Thymus (tissue), 11 donors: ENCODE measurements at regions not wholly inside any gene's neighbourhood (a gene's known extent, or its start where the extent isn't known, plus 50 kb on each side); places are given as distances from the start of the nearest gene placed in this dataset.

Source experiments
- DNase-seq, 9 donors: peaks; one replicate each; pipeline ENCODE4 v3.0.0-alpha.2; 2013; ENCODE audit warnings: low spot score in 9 of 9, low read depth in 6 of 9, missing footprints in 1 of 9
- H3K27ac ChIP-seq, 2 donors: one replicate each; pipeline ENCODE4 v1.5.1; 2013; ENCODE audit warnings: control low read depth in 1 of 2, low read depth in 1 of 2, low read length in 1 of 2, mild to moderate bottlenecking in 1 of 2, moderate library complexity in 1 of 2
- H3K27me3 ChIP-seq, 2 donors: one replicate each; pipeline ENCODE4 v1.5.1; 2013; ENCODE audit warnings: low read length in 1 of 2; ENCODE audit not compliant: control insufficient read depth in 2 of 2, insufficient read depth in 1 of 2
- H3K36me3 ChIP-seq, 2 donors: one replicate each; pipeline ENCODE4 v1.5.1; 2013; ENCODE audit warnings: low read length in 1 of 2, mild to moderate bottlenecking in 1 of 2, moderate library complexity in 1 of 2; ENCODE audit not compliant: control insufficient read depth in 2 of 2, insufficient read depth in 2 of 2
- H3K4me1 ChIP-seq, 2 donors: one replicate each; pipeline ENCODE4 v1.5.1; 2013; ENCODE audit warnings: low read length in 2 of 2; ENCODE audit not compliant: control insufficient read depth in 2 of 2, insufficient read depth in 2 of 2
- H3K4me3 ChIP-seq, 2 donors: one replicate each; pipeline ENCODE4 v1.5.1; 2013; ENCODE audit warnings: low read length in 2 of 2, control low read depth in 1 of 2, mild to moderate bottlenecking in 1 of 2
- H3K9me3 ChIP-seq, 2 donors: one replicate each; pipeline ENCODE4 v1.5.1; 2013; ENCODE audit warnings: low read length in 1 of 2, mild to moderate bottlenecking in 1 of 2; ENCODE audit not compliant: control insufficient read depth in 2 of 2, insufficient read depth in 1 of 2
- WGBS: extraction: QIAGEN DNeasy Blood & Tissue Kit; methylation state at CpG from one replicate; pipeline ENCODE4 v1.1.7; 2013; 5-methylcytosine and 5-hydroxymethylcytosine counted together
- donor health status: healthy.

- Histone ChIP-seq H3K27me3 (no peaks in the 10 kb centered on the region), H3K36me3 (no peaks in the 10 kb centered on the region), H3K9me3 (no peaks in the 10 kb centered on the region), H3K4me3 (no peak overlapping the region), H3K4me1 (no peaks in the 10 kb centered on the region), H3K27ac (no peak overlapping the region)
- DNase-seq, result no peak
- 93% methylated on average over 4 of the region's 4 CpGs for WGBS
Measured at GRCh38 chr7:25279705-25280104, 51.4 kb upstream of the NPVF start.

- H3K27me3 ChIP-seq, result no peaks in the 10 kb centered on the region
- H3K36me3 ChIP-seq, result no peaks in the 10 kb centered on the region
- DNase-seq, result no peak
- H3K9me3 ChIP-seq, result no peaks in the 10 kb centered on the region
- H3K4me3 ChIP-seq, result no peak overlapping the region
- 96% methylated on average over 3 of the region's 3 CpGs for WGBS
- H3K27ac ChIP-seq, result no peak overlapping the region
- H3K4me1 ChIP-seq, result no peaks in the 10 kb centered on the region
Measured at GRCh38 chr7:25280181-25280580, 51.9 kb upstream of the NPVF start.

GRCh38 chr7:25282194-25282593 is 53.9 kb upstream of the NPVF start:
- Histone ChIP-seq H3K9me3 (no peaks in the 10 kb centered on the region), H3K27ac (no peak overlapping the region), H3K36me3 (no peaks in the 10 kb centered on the region), H3K27me3 (no peaks in the 10 kb centered on the region), H3K4me1 (no peaks in the 10 kb centered on the region), H3K4me3 (no peak overlapping the region)
- 95% methylated on average over 8 of the region's 8 CpGs for WGBS
- DNase-seq, result no peak

- no peaks in the 10 kb centered on the region for H3K36me3 ChIP-seq
- DNase-seq, result no peak
- H3K27ac ChIP-seq, result no peak overlapping the region
- no peak overlapping the region for H3K4me3 ChIP-seq
- H3K27me3 ChIP-seq, result no peaks in the 10 kb centered on the region
- H3K9me3 ChIP-seq, result no peaks in the 10 kb centered on the region
- no peaks in the 10 kb centered on the region for H3K4me1 ChIP-seq
Measured at GRCh38 chr7:25286756-25287155, 58.5 kb upstream of the NPVF start.

GRCh38 chr7:25287291-25287690 is 59.0 kb upstream of the NPVF start:
- H3K27ac ChIP-seq, result no peak overlapping the region
- no peaks in the 10 kb centered on the region for H3K4me1 ChIP-seq
- 80% methylated on average over 6 of the region's 6 CpGs for WGBS
- no peaks in the 10 kb centered on the region for H3K27me3 ChIP-seq
- H3K9me3 ChIP-seq, result no peaks in the 10 kb centered on the region
- no peaks in the 10 kb centered on the region for H3K36me3 ChIP-seq
- H3K4me3 ChIP-seq, result no peak overlapping the region
- no peak for DNase-seq

- Histone ChIP-seq H3K27me3 (no peaks in the 10 kb centered on the region), H3K36me3 (no peaks in the 10 kb centered on the region), H3K9me3 (no peaks in the 10 kb centered on the region), H3K4me3 (no peak overlapping the region), H3K27ac (no peak overlapping the region), H3K4me1 (no peaks in the 10 kb centered on the region)
- DNase-seq, result no peak
- 96% methylated on average over 6 of the region's 6 CpGs for WGBS
Measured at GRCh38 chr7:25288556-25289307, 60.4 kb upstream of the NPVF start.

GRCh38 chr7:25289518-25289917 is 61.2 kb upstream of the NPVF start:
- Histone ChIP-seq H3K9me3 (no peaks in the 10 kb centered on the region), H3K4me1 (no peaks in the 10 kb centered on the region), H3K36me3 (no peaks in the 10 kb centered on the region), H3K4me3 (no peak overlapping the region), H3K27me3 (no peaks in the 10 kb centered on the region), H3K27ac (no peak overlapping the region)
- 91% methylated on average over 1 of the region's 1 CpG for WGBS
- no peak for DNase-seq

- Histone ChIP-seq H3K4me1 (no peaks in the 10 kb centered on the region), H3K36me3 (no peaks in the 10 kb centered on the region), H3K27me3 (no peaks in the 10 kb centered on the region), H3K27ac (no peak overlapping the region), H3K9me3 (no peaks in the 10 kb centered on the region), H3K4me3 (no peak overlapping the region)
- 96% methylated on average over 3 of the region's 3 CpGs for WGBS
- DNase-seq, result no peak
Measured at GRCh38 chr7:25294624-25295023, 66.3 kb upstream of the NPVF start.

GRCh38 chr7:25295387-25295786 is 67.1 kb upstream of the NPVF start:
- 89% methylated on average over 4 of the region's 4 CpGs for WGBS

More at GRCh38 chr7:25295387-25295786, 67.1 kb upstream of the NPVF start:
- H3K27me3 ChIP-seq, result no peaks in the 10 kb centered on the region
- H3K4me3 ChIP-seq, result no peak overlapping the region
- no peaks in the 10 kb centered on the region for H3K9me3 ChIP-seq
- no peaks in the 10 kb centered on the region for H3K4me1 ChIP-seq
- H3K36me3 ChIP-seq, result no peaks in the 10 kb centered on the region
- DNase-seq, result no peak
- no peak overlapping the region for H3K27ac ChIP-seq
